Stomach (tissue), 4 donors: ENCODE measurements at regions not wholly inside any gene's neighbourhood (a gene's known extent, or its start where the extent isn't known, plus 50 kb on each side); places are given as distances from the start of the nearest gene placed in this dataset.

Source experiments
- CTCF ChIP-seq, 7 experiments: fragments of 450-650 bp in 4 of 7; fragments of 200-600 bp in 3 of 7; sonication (generic) in 3 of 7; IDR thresholded peaks; one replicate each; pipeline ENCODE4 v1.5.1; 2016 to 2019; ENCODE audit warnings: antibody characterized with exemption in 7 of 7, control low read depth in 2 of 7, mild to moderate bottlenecking in 1 of 7
- EP300 ChIP-seq: sonication (generic); formaldehyde crosslinking; IDR thresholded peaks from one replicate; pipeline ENCODE4 v1.6.1; 2017; ENCODE audit warnings: antibody characterized with exemption
- POLR2A ChIP-seq, 4 donors: fragments of 450-650 bp; IDR thresholded peaks; one replicate each; pipeline ENCODE4 v1.6.1; 2016; ENCODE audit warnings: antibody characterized with exemption in 4 of 4, control low read depth in 2 of 4, mild to moderate bottlenecking in 1 of 4, moderate library complexity in 1 of 4
- POLR2AphosphoS5 ChIP-seq, 3 donors: sonication (generic); formaldehyde crosslinking; IDR thresholded peaks; one replicate each; pipeline ENCODE4 v1.6.1; 2016; ENCODE audit warnings: antibody characterized with exemption in 3 of 3

DNA sequence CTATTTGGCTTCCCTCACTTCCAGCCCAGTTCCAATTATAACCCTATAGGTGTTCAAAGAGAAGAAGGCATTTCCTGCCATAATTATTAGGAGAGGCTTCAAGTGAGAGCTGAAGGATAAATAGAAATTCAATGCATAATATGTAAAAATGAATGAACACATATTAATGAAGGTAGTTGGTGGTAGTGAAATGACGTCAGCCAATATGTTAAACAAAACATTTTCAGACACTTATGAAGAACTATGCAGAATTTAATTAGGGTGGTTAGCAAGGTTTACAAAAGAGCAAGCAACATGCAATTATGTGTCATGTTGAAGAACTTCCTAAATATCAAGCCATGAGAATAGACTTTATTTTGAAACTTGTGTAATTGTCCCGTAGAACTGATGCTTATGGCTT, 858.8 kb upstream of the DDX18 start:
- TF ChIP-seq CTCF (IDR thresholded peaks at IDR 0.05), result no peak
- TF ChIP-seq EP300, result no peak
- no peak for TF ChIP-seq POLR2A (IDR thresholded peaks at IDR 0.05)
- no peak for TF ChIP-seq POLR2AphosphoS5 (IDR thresholded peaks at IDR 0.05)
